OCI-LY7 (cell line): ENCODE measurements at regions not wholly inside any gene's neighbourhood (a gene's known extent, or its start where the extent isn't known, plus 50 kb on each side); places are given as distances from the start of the nearest gene placed in this dataset.

Experiments used
- BruUV-seq: library from RNA; stranded (reverse); fragments of 400-500 nt; replicated peaks from 2 replicates; lab custom pipeline; 2021; lab: Mats Ljungman, UMichigan
- CTCF ChIA-PET: fragments of 300-600 bp; sonication (Branson Sonifier 250); formaldehyde crosslinking; loops from one replicate; lab custom pipeline; 2022; ENCODE audit warnings: antibody characterized with exemption; ENCODE audit not compliant: unreplicated experiment; lab: Charles Lee
- POLR2A ChIA-PET: fragments of 300-600 bp; sonication (Branson Sonifier 250); formaldehyde crosslinking; loops from one replicate; lab custom pipeline; 2022; ENCODE audit warnings: antibody characterized with exemption; lab: Charles Lee
- DNase-seq: peaks from one replicate; pipeline ENCODE4 v3.0.0-alpha.2; 2015; ENCODE audit warnings: low spot score
- H2AFZ ChIP-seq: fragments of 200-600 bp; sonication (generic), shearing (Covaris generic); 2 replicates; pipeline ENCODE4 v1.6.1; 2014; ENCODE audit warnings: mild to moderate bottlenecking, antibody characterized with exemption, low read length, moderate library complexity
- H3K27ac ChIP-seq: fragments of 200-600 bp; sonication (generic); 2 replicates; pipeline ENCODE4 v1.5.1; 2014; ENCODE audit warnings: mixed run types, low read depth, mild to moderate bottlenecking, moderate library complexity, low read length, inconsistent platforms; ENCODE audit not compliant: poor library complexity, severe bottlenecking
- H3K36me3 ChIP-seq: fragments of 200-600 bp; sonication (generic); 2 replicates; pipeline ENCODE4 v1.6.1; 2014; ENCODE audit warnings: mild to moderate bottlenecking, antibody characterized with exemption, low read length, moderate library complexity, mixed read lengths; ENCODE audit not compliant: insufficient read depth
- H3K4me1 ChIP-seq: fragments of 200-600 bp; sonication (generic); 2 replicates; pipeline ENCODE4 v1.5.1; 2014; ENCODE audit warnings: mild to moderate bottlenecking, low read length; ENCODE audit not compliant: insufficient read depth, poor library complexity, severe bottlenecking
- H3K4me2 ChIP-seq: fragments of 200-600 bp; sonication (generic); 2 replicates; pipeline ENCODE4 v1.6.1; 2014; ENCODE audit warnings: mild to moderate bottlenecking, low read length
- H3K4me3 ChIP-seq: fragments of 200-600 bp; sonication (generic); 2 replicates; pipeline ENCODE4 v1.5.1; 2014; ENCODE audit warnings: mild to moderate bottlenecking, low read depth, low read length; ENCODE audit not compliant: poor library complexity, severe bottlenecking
- H3K79me2 ChIP-seq: fragments of 200-600 bp; sonication (generic); 2 replicates; pipeline ENCODE4 v1.6.1; 2016; ENCODE audit warnings: low read depth, mild to moderate bottlenecking, low read length, moderate library complexity, mixed read lengths; ENCODE audit not compliant: insufficient read depth
- H3K9me2 ChIP-seq: fragments of 200-600 bp; sonication (generic); 2 replicates; pipeline ENCODE4 v1.6.1; 2016; ENCODE audit warnings: mild to moderate bottlenecking, low read length, mixed read lengths; ENCODE audit not compliant: insufficient read depth
- H3K9me3 ChIP-seq: fragments of 200-600 bp; sonication (generic); 2 replicates; pipeline ENCODE4 v1.6.1; 2014; ENCODE audit warnings: mild to moderate bottlenecking, mixed run types, low read length, mixed read lengths
- H4K20me1 ChIP-seq: fragments of 200-600 bp; sonication (generic); 2 replicates; pipeline ENCODE4 v1.6.1; 2014; ENCODE audit warnings: mild to moderate bottlenecking, antibody characterized with exemption, low read length, moderate library complexity, mixed read lengths; ENCODE audit not compliant: insufficient read depth
- CTCF ChIP-seq: fragments of 200-600 bp; sonication (generic); conservative IDR thresholded peaks from 2 replicates; pipeline ENCODE4 v1.5.1; 2014; ENCODE audit warnings: mild to moderate bottlenecking, antibody characterized with exemption, low read length, moderate library complexity, mixed read lengths
- EZH2phosphoT487 ChIP-seq: fragments of 200-600 bp; sonication (generic); IDR thresholded peaks from 2 replicates; pipeline ENCODE4 v1.6.1; 2018; ENCODE audit warnings: low read depth, borderline replicate concordance, mild to moderate bottlenecking, mixed run types, antibody characterized with exemption, low read length, moderate library complexity, mixed read lengths
- intact Hi-C: fragments of 100-400 bp; cut with micrococcal nuclease; formaldehyde crosslinking; loops from one replicate; pipeline ENCODE4 v1.10.0; 2022; ENCODE audit not compliant: unreplicated experiment

DNA sequence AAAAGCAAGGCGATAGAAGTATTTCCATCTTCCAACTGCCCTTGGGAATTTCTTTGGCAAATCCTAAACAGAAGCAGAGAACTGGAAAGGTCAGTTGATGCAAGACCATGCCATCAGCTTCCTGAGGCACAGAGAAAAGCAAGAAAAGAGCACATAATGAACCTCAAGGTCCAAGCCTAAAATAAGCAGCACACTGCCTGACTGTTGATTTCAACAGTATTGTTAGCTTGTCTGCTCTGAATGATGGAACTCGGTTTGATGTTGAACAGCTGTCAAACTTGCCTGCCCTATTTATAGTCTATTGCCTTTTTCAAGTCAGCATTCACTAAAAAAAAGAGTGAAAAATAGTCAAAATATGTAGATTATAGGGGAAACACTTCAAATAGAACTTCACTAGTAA, 1192.0 kb upstream of the PHF14 start:
- no peak overlapping the region for H2AFZ ChIP-seq
- DNase-seq: no peak
- no TSS peak for BruUV-seq
- no peaks in the 10 kb centered on the region for H3K9me3 ChIP-seq
- no peaks in the 10 kb centered on the region for H3K9me2 ChIP-seq
- H4K20me1 ChIP-seq: no peaks in the 10 kb centered on the region
- TF ChIP-seq EZH2phosphoT487 (no peak), CTCF (no peak)
- ChIA-PET POLR2A (no interaction called here), CTCF (no interaction called here)
- H3K4me2 ChIP-seq: no peak overlapping the region
- no peak overlapping the region for H3K4me3 ChIP-seq
- intact Hi-C loops: no loop called here
- no peak overlapping the region for H3K27ac ChIP-seq
- H3K79me2 ChIP-seq: no peaks in the 10 kb centered on the region
- no peaks in the 10 kb centered on the region for H3K4me1 ChIP-seq
- no peaks in the 10 kb centered on the region for H3K36me3 ChIP-seq

GRCh38 chr7:9782275-9782674, 1191.4 kb upstream of the PHF14 start:
- H3K4me2 ChIP-seq: no peak overlapping the region
- CTCF ChIA-PET: no interaction called here
- H4K20me1 ChIP-seq: no peaks in the 10 kb centered on the region
- intact Hi-C loops: no loop called here
- H3K4me3 ChIP-seq: no peak overlapping the region
- no peaks in the 10 kb centered on the region for H3K9me3 ChIP-seq
- no peak overlapping the region for H2AFZ ChIP-seq
- no peak for TF ChIP-seq EZH2phosphoT487
- no peak for TF ChIP-seq CTCF
- DNase-seq: no peak
- no peaks in the 10 kb centered on the region for H3K79me2 ChIP-seq
- no peaks in the 10 kb centered on the region for H3K36me3 ChIP-seq
- POLR2A ChIA-PET: no interaction called here
- no peaks in the 10 kb centered on the region for H3K4me1 ChIP-seq
- no peak overlapping the region for H3K27ac ChIP-seq
- BruUV-seq: no TSS peak
- H3K9me2 ChIP-seq: no peaks in the 10 kb centered on the region

GRCh38 chr7:9785211-9785610, 1188.5 kb upstream of the PHF14 start:
- Histone ChIP-seq H2AFZ (no peak overlapping the region), H3K4me2 (no peak overlapping the region), H4K20me1 (no peaks in the 10 kb centered on the region), H3K36me3 (no peaks in the 10 kb centered on the region), H3K9me2 (no peaks in the 10 kb centered on the region), H3K79me2 (no peaks in the 10 kb centered on the region), H3K4me3 (no peak overlapping the region), H3K27ac (no peak overlapping the region), H3K9me3 (no peaks in the 10 kb centered on the region), H3K4me1 (no peaks in the 10 kb centered on the region)
- intact Hi-C loops: no loop called here
- no peak for TF ChIP-seq CTCF
- no peak for TF ChIP-seq EZH2phosphoT487
- no TSS peak for BruUV-seq
- DNase-seq: no peak
- POLR2A ChIA-PET: no interaction called here
- CTCF ChIA-PET: no interaction called here
